Choroid plexus epithelial cell (primary cell): ENCODE measurements at regions not wholly inside any gene's neighbourhood (a gene's known extent, or its start where the extent isn't known, plus 50 kb on each side); places are given as distances from the start of the nearest gene placed in this dataset.

Experiments
- DNase-seq: peaks from one replicate; pipeline ENCODE4 v3.0.0-alpha.2; 2010; ENCODE audit warnings: low read depth
- H3K4me3 ChIP-seq: 2 replicates; pipeline ENCODE4 v1.5.1; 2011; ENCODE audit warnings: low read depth, mild to moderate bottlenecking, control low read depth, low read length, moderate library complexity
- TF ChIP-seq, protein P1 (sequence below): conservative IDR thresholded peaks from 2 replicates; pipeline ENCODE4 v1.5.1; 2011; ENCODE audit warnings: low read depth, mild to moderate bottlenecking, control low read depth, inconsistent platforms, low read length, moderate library complexity

DNA sequence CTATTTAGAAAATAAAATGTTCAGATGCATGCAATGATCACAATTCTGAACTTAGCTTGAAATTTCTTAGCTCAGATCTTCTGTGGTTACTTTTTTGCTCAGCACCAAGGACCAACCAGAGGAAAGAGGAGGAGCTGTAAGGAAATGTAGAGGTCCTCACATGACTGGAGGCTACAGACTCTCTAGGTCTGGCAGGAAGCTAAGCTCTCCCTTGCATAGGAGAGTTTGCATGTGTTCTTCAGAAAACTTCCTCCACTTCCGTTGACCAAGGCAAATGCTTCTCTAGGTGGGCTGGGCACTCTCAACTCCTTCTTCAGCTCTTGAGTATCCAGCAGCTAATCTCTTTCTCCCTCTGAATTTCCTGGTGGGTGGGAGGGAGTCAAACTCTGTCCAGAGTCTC, 119.6 kb downstream of the BTC start:
- TF ChIP-seq, protein P1, sequence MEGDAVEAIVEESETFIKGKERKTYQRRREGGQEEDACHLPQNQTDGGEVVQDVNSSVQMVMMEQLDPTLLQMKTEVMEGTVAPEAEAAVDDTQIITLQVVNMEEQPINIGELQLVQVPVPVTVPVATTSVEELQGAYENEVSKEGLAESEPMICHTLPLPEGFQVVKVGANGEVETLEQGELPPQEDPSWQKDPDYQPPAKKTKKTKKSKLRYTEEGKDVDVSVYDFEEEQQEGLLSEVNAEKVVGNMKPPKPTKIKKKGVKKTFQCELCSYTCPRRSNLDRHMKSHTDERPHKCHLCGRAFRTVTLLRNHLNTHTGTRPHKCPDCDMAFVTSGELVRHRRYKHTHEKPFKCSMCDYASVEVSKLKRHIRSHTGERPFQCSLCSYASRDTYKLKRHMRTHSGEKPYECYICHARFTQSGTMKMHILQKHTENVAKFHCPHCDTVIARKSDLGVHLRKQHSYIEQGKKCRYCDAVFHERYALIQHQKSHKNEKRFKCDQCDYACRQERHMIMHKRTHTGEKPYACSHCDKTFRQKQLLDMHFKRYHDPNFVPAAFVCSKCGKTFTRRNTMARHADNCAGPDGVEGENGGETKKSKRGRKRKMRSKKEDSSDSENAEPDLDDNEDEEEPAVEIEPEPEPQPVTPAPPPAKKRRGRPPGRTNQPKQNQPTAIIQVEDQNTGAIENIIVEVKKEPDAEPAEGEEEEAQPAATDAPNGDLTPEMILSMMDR = no peak
- peak; percentile 34 for DNase-seq
- H3K4me3 ChIP-seq = no peak overlapping the region

DNA sequence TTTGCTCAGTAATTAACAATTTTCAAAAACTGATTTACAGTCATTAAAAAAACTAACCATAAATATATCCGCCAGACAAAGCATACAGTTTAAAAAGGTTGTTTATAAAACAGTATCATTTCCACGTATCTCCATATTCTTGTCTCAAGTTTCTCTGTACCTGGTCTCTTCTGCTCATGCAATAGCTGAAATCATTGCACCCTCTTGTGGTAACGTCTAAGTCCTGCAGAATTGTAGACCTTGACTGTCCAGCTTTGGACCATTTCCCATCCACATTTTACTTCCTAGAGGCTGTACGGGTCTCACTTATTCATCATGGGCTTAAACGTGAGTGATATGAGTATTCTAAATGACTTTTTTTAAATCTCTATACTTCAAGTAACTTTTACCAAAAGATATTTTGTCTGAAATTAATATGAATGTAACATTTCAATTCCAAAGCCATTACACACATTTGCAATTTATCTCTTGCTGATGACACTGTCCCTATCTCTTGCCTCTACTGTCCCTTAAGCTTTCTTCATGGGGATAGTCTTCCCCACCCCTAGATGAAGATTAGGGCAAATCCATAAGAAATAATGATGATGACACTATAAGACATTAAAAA, 118.5 kb downstream of the BTC start:
- TF ChIP-seq, protein P1 = peak; percentile 90
- H3K4me3 ChIP-seq = no peak overlapping the region
- peak; percentile 88 for DNase-seq

DNA sequence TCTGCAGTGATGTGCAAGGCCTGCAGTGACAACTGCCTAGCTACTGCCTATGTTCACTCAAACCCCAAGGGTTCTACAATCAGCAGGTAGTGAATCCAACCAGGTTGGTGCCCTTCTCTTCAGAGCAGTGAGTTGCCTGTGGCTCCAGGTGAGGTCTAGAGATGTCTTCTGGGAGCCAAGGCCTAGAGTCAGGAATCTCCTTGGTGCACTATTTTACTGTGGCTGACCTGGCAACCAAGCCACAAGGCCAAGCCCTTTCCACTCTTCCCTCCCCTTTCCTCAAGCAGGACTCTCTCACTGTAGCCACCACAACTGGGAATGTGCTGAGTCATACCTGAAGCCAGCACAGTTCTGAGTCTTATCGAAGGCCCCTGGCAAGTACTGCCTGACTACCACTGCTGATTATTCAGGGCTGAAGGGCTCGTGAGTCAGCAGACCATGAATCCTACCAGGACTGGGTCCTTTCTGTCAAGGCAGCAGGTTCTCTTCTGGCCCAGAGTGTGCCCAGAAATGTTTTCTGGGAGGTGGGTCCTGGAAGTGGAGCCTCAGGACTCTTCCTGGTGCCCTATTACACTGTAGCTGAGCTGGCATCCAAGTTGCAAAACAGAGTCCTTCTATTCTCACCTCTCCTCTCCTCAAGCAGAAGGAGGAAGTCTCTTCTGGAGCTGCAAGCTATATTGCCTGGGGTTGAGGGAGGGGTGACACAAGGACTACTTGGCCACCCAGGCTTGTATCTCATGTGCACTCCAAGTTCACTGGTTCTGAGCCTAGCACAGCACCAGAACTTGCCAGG, 111.6 kb downstream of the BTC start:
- TF ChIP-seq, protein P1 = no peak
- DNase-seq = peak; percentile 91
- no peak overlapping the region for H3K4me3 ChIP-seq

DNA sequence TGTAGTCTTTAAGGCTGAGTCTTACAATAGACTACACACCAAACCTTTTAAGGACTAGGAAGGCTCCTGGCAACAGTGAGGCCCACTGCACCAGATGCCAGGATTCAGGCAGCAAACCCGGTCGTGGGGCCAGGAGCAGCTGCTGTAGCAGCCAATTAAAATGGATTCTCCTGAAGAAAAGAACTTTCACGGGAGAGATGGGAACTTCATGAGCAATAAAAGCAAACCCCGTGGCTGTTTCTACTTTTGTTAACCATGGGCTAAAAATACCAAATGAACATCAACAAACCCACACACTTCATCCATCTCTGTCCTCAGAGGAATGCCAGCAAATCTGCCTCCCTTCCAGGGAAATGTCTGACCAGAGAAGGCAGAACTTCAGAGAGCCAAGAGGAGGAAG, 101.4 kb downstream of the BTC start:
- DNase-seq = no peak
- TF ChIP-seq, protein P1 = no peak

More for the DNA sequence above, 101.4 kb downstream of the BTC start:
- no peak overlapping the region for H3K4me3 ChIP-seq
